Spleen (tissue), 11 donors: ENCODE measurements at regions not wholly inside any gene's neighbourhood (a gene's known extent, or its start where the extent isn't known, plus 50 kb on each side); places are given as distances from the start of the nearest gene placed in this dataset.

Experiments
- DNase-seq: peaks from one replicate; pipeline ENCODE4 v3.0.0-alpha.2; 2020
- H3K27ac ChIP-seq, 8 donors: fragments of 200-600 bp; sonication (generic) in 7 of 8; 1 replicate in 4 of 8; 2 replicates in 4 of 8; pipeline versions ENCODE4 v1.5.0 to v1.8.0; 2016 to 2021; ENCODE audit warnings: inconsistent platforms in 4 of 8, mild to moderate bottlenecking in 4 of 8, moderate library complexity in 1 of 8
- H3K27me3 ChIP-seq, 7 donors: fragments of 200-600 bp; sonication (generic) in 6 of 7; replicated peaks in 1 of 7; 1 replicate in 4 of 7; 2 replicates in 3 of 7; pipeline versions ENCODE4 v1.5.0 to v1.8.0; 2016 to 2021; ENCODE audit warnings: inconsistent platforms in 3 of 7, mild to moderate bottlenecking in 1 of 7
- H3K36me3 ChIP-seq, 6 donors: fragments of 200-600 bp; sonication (generic) in 5 of 6; 1 replicate in 4 of 6; 2 replicates in 2 of 6; pipeline versions ENCODE4 v1.5.0 to v1.8.0; 2016 to 2021; ENCODE audit warnings: inconsistent platforms in 2 of 6
- H3K4me1 ChIP-seq, 6 donors: fragments of 200-600 bp; sonication (generic) in 5 of 6; 1 replicate in 3 of 6; 2 replicates in 3 of 6; pipeline versions ENCODE4 v1.5.0 to v1.8.0; 2016 to 2021; ENCODE audit warnings: inconsistent platforms in 3 of 6
- H3K4me3 ChIP-seq, 8 donors: fragments of 200-600 bp; sonication (generic) in 7 of 8; 1 replicate in 4 of 8; 2 replicates in 4 of 8; pipeline versions ENCODE4 v1.5.0 to v1.8.0; 2016 to 2021; ENCODE audit warnings: inconsistent platforms in 4 of 8, mild to moderate bottlenecking in 4 of 8, moderate library complexity in 2 of 8
- H3K9me3 ChIP-seq, 8 donors: fragments of 200-600 bp; sonication (generic) in 7 of 8; 1 replicate in 4 of 8; 2 replicates in 4 of 8; pipeline versions ENCODE4 v1.5.0 to v1.8.0; 2016 to 2021; ENCODE audit warnings: inconsistent platforms in 4 of 8
- CTCF ChIP-seq, 11 experiments: fragments of 200-600 bp in 7 of 11; fragments of 450-650 bp in 4 of 11; sonication (generic) in 4 of 11; IDR thresholded peaks in 8 of 11; conservative IDR thresholded peaks in 3 of 11; 1 replicate in 7 of 11; 2 replicates in 4 of 11; pipeline versions ENCODE4 v1.4.0 to v1.8.0; 2016 to 2021; ENCODE audit warnings: antibody characterized with exemption in 11 of 11, inconsistent platforms in 4 of 11, mild to moderate bottlenecking in 1 of 11
- POLR2A ChIP-seq, 3 donors: fragments of 450-650 bp; IDR thresholded peaks; one replicate each; pipeline ENCODE4 v1.5.1; 2017; ENCODE audit warnings: antibody characterized with exemption in 3 of 3, mild to moderate bottlenecking in 1 of 3
- POLR2AphosphoS5 ChIP-seq, 3 donors: sonication (generic); formaldehyde crosslinking; IDR thresholded peaks; one replicate each; pipeline ENCODE4 v1.5.1; 2017; ENCODE audit warnings: antibody characterized with exemption in 3 of 3
- WGBS, 5 donors: extraction: QIAGEN DNeasy Blood & Tissue Kit in 3 of 5; methylation state at CpG; one replicate each; pipeline versions ENCODE4 v1.1.5 to v1.1.7; 2013 to 2018; 5-methylcytosine and 5-hydroxymethylcytosine counted together
- intact Hi-C: fragments of 100-400 bp; cut with DNase I; formaldehyde crosslinking; loops from one replicate; pipeline ENCODE4 v1.15.0; 2023; ENCODE audit warnings: low total_unique reads
- donor health status: healthy with polysubstance abuse.
- donor health status: DM: no; HTN: no; CAD: no; lungs with moderate emphysema.
- donor health status: DM: no; HTN: no; CAD: no.
- donor health status: Bipolar disorder and iron deficiency.
- donor health status: healthy.
- donor health status: DM: no; HTN: no; CAD: no.
- donor health status: DM: yes; HTN: yes; CAD: no.

DNA sequence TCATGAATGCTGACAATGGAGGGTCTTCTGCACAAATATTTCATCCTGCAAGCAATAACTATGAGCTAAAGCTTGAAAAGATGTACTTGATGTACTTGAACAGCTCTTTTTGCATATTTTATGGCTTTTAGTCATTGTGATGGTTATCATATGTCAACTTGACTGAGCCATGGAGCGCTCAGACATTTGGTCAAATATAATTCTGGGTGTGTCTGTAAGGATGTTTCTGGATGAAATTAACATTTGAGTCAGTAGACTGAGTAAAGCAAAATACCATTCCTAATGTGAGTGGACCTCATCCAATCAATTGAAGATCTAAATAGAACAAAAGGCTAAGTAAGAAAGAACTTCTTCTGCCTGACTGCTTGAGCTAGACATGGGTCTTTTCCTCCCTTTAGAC lies 509.0 kb downstream of the BCL11A start:
- Histone ChIP-seq H3K4me3 (no peak overlapping the region), H3K27ac (no peak overlapping the region), H3K27me3 (no peaks in the 10 kb centered on the region), H3K36me3 (no peaks in the 10 kb centered on the region), H3K4me1 (no peaks in the 10 kb centered on the region), H3K9me3 (no peaks in the 10 kb centered on the region)
- DNase-seq = no peak
- intact Hi-C loops = no loop called here
- 79 to 95% (median 87%) methylated on average over 1 of the region's 1 CpG for WGBS, 5 donors
- TF ChIP-seq POLR2AphosphoS5 (IDR thresholded peaks at IDR 0.05) (no peak), CTCF (IDR thresholded peaks at IDR 0.05 in 8 of 11, conservative IDR thresholded peaks at IDR 0.05 in 3 of 11) (no peak), POLR2A (IDR thresholded peaks at IDR 0.05) (no peak)

DNA sequence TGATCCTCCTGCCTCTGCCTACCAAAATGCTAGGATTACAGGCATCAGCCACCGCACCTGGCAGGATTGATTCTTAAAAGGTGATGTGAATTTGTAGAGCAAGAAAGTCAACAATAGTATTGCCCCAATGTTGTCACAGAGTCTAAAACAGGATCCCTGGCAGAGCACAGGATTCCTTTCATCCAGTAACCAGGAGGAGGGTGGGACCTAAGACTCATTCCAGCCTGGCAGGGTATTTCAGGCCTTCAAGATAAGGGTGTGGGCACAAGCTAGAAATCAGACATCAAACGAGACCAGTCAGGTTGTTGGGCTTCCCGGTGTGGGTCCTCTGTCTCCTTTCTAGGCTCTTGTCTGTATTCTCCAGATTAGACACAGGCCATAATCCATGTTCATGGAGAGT lies 511.4 kb downstream of the BCL11A start:
- 88 to 97% (median 92%) methylated on average over 3 of the region's 3 CpGs for WGBS, 5 donors
- Histone ChIP-seq H3K4me3 (no peak overlapping the region), H3K9me3 (no peaks in the 10 kb centered on the region), H3K4me1 (no peaks in the 10 kb centered on the region), H3K27ac (no peak overlapping the region), H3K36me3 (no peaks in the 10 kb centered on the region), H3K27me3 (no peaks in the 10 kb centered on the region)
- no peak for DNase-seq
- no peak for TF ChIP-seq POLR2AphosphoS5 (IDR thresholded peaks at IDR 0.05)
- no peak for TF ChIP-seq CTCF (IDR thresholded peaks at IDR 0.05 in 8 of 11, conservative IDR thresholded peaks at IDR 0.05 in 3 of 11)
- TF ChIP-seq POLR2A (IDR thresholded peaks at IDR 0.05) = no peak
- intact Hi-C loops = no loop called here

GRCh38 chr2:60033325-60033724 lies 520.1 kb downstream of the BCL11A start:
- intact Hi-C loops = no loop called here

GRCh38 chr2:60029566-60029883 lies 523.9 kb downstream of the BCL11A start:
- intact Hi-C loops = no loop called here
- TF ChIP-seq CTCF (IDR thresholded peaks at IDR 0.05 in 8 of 11, conservative IDR thresholded peaks at IDR 0.05 in 3 of 11) = no peak
- Histone ChIP-seq H3K4me3 (no peak overlapping the region), H3K27me3 (no peaks in the 10 kb centered on the region), H3K36me3 (no peaks in the 10 kb centered on the region), H3K4me1 (no peaks in the 10 kb centered on the region), H3K27ac (no peak overlapping the region), H3K9me3 (peaks cover 2 to 42% (median 40%) of the 10 kb centered on the region in 8 donors)
- 66 to 86% (median 81%) methylated on average over 1 of the region's 1 CpG for WGBS, 5 donors
- no peak for DNase-seq

More at GRCh38 chr2:60033325-60033724, 520.1 kb downstream of the BCL11A start:
- Histone ChIP-seq H3K4me1 (no peaks in the 10 kb centered on the region), H3K4me3 (no peak overlapping the region), H3K36me3 (no peaks in the 10 kb centered on the region), H3K27me3 (no peaks in the 10 kb centered on the region), H3K9me3 (peaks cover 2 to 51% (median 45%) of the 10 kb centered on the region in 8 donors), H3K27ac (no peak overlapping the region)
- 75 to 89% (median 82%) methylated on average over 4 of the region's 4 CpGs for WGBS, 5 donors
- TF ChIP-seq POLR2A (IDR thresholded peaks at IDR 0.05) (no peak), CTCF (IDR thresholded peaks at IDR 0.05 in 8 of 11, conservative IDR thresholded peaks at IDR 0.05 in 3 of 11) (no peak), POLR2AphosphoS5 (IDR thresholded peaks at IDR 0.05) (no peak)
- no peak for DNase-seq
